Astrocyte (in vitro differentiated cells and primary cell): ENCODE measurements at regions not wholly inside any gene's neighbourhood (a gene's known extent, or its start where the extent isn't known, plus 50 kb on each side); places are given as distances from the start of the nearest gene placed in this dataset.

Experiments
- DNase-seq: peaks from one replicate; pipeline ENCODE4 v3.0.0-alpha.2; 2010; ENCODE audit warnings: low read depth
- FAIRE-seq: peaks from 2 replicates; lab custom pipeline; 2011; peaks lifted over from hg19 to GRCh38; lab: Jason Lieb, UNC
- H2AFZ ChIP-seq: 2 replicates; pipeline ENCODE4 v1.6.0; 2012; ENCODE audit warnings: low read depth, low read length, inconsistent platforms
- H3K27ac ChIP-seq: 2 replicates; pipeline ENCODE4 v1.5.1; 2011; ENCODE audit warnings: low read depth, low read length, inconsistent platforms
- H3K27me3 ChIP-seq: 2 replicates; pipeline ENCODE4 v1.6.0; 2011; ENCODE audit warnings: low read length, inconsistent platforms; ENCODE audit not compliant: insufficient read depth
- H3K36me3 ChIP-seq: 2 replicates; pipeline ENCODE4 v1.5.1; 2011; ENCODE audit warnings: low read length, inconsistent platforms; ENCODE audit not compliant: insufficient read depth
- H3K4me1 ChIP-seq: 2 replicates; pipeline ENCODE4 v1.5.1; 2011; ENCODE audit warnings: low read length, inconsistent platforms; ENCODE audit not compliant: insufficient read depth
- H3K4me2 ChIP-seq: 2 replicates; pipeline ENCODE4 v1.6.0; 2012; ENCODE audit warnings: low read length, inconsistent platforms
- H3K4me3 ChIP-seq: 2 replicates; pipeline ENCODE4 v1.5.1; 2011; ENCODE audit warnings: low read depth, mild to moderate bottlenecking, low read length, inconsistent platforms; ENCODE audit not compliant: insufficient read depth
- H3K79me2 ChIP-seq: 2 replicates; pipeline ENCODE4 v1.6.0; 2012; ENCODE audit warnings: mild to moderate bottlenecking, low read length, inconsistent platforms; ENCODE audit not compliant: insufficient read depth
- H3K9ac ChIP-seq: 2 replicates; pipeline ENCODE4 v1.6.0; 2012; ENCODE audit warnings: mild to moderate bottlenecking, low read length, inconsistent platforms
- H3K9me3 ChIP-seq: 2 replicates; pipeline ENCODE4 v1.5.1; 2012; ENCODE audit warnings: low read depth, mild to moderate bottlenecking, low read length, inconsistent platforms; ENCODE audit not compliant: insufficient read depth
- H4K20me1 ChIP-seq: 2 replicates; pipeline ENCODE4 v1.6.0; 2012; ENCODE audit warnings: low read length, inconsistent platforms; ENCODE audit not compliant: insufficient read depth
- H3K27ac Mint-ChIP-seq: one replicate; pipeline ENCODE4 v1.8.0; 2021; ENCODE audit warnings: mild to moderate bottlenecking, mixed read lengths; ENCODE audit not compliant: unreplicated experiment
- H3K27me3 Mint-ChIP-seq: one replicate; pipeline ENCODE4 v1.8.0; 2021; ENCODE audit warnings: low read depth, mixed read lengths; ENCODE audit not compliant: unreplicated experiment
- H3K36me3 Mint-ChIP-seq: one replicate; pipeline ENCODE4 v1.8.0; 2021; ENCODE audit warnings: low read depth, mixed read lengths; ENCODE audit not compliant: unreplicated experiment
- H3K4me1 Mint-ChIP-seq: one replicate; pipeline ENCODE4 v1.8.0; 2021; ENCODE audit warnings: low read depth, mixed read lengths; ENCODE audit not compliant: unreplicated experiment
- H3K4me3 Mint-ChIP-seq: one replicate; pipeline ENCODE4 v1.8.0; 2021; ENCODE audit warnings: mild to moderate bottlenecking, moderate library complexity, mixed read lengths; ENCODE audit not compliant: unreplicated experiment
- H3K9me3 Mint-ChIP-seq: one replicate; pipeline ENCODE4 v1.8.0; 2021; ENCODE audit warnings: mild to moderate bottlenecking, mixed read lengths; ENCODE audit not compliant: unreplicated experiment
- EZH2 ChIP-seq: IDR thresholded peaks from 2 replicates; pipeline ENCODE4 v1.6.1; 2012; ENCODE audit warnings: mild to moderate bottlenecking, low read length, inconsistent platforms; ENCODE audit not compliant: insufficient read depth
- TF ChIP-seq, protein P1 (sequence below): IDR thresholded peaks from 2 replicates; pipeline ENCODE4 v1.5.1; 2011; ENCODE audit warnings: low read depth, mild to moderate bottlenecking, inconsistent platforms, low read length, moderate library complexity; ENCODE audit not compliant: insufficient read depth

DNA sequence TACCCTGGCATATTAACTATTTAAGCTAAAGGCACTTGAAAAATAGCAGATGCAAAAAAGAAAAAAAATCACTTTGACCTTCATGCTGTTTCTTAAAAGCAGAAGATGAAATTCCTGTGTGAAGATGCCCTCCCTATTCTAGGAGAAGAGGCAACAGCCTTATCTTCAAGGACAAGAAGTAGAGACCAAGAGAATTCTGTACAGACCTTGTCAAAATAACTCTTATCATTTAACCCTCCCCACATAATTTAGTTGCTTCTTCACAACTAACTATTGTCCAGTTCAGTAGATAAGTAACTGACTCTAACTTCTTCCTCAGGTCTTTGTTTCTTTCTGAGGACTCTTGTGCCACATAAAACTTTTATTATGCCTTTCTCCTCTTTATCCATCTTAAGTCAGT is 72.0 kb upstream of the MARCHF10 start:
- Histone ChIP-seq H2AFZ (no peak overlapping the region), H3K4me1 (peaks cover 14% of the 10 kb centered on the region), H3K36me3 (no peaks in the 10 kb centered on the region), H4K20me1 (no peaks in the 10 kb centered on the region), H3K4me2 (no peak overlapping the region), H3K27ac (no peak overlapping the region), H3K4me3 (no peak overlapping the region), H3K27me3 (no peaks in the 10 kb centered on the region), H3K9ac (no peak overlapping the region), H3K79me2 (no peaks in the 10 kb centered on the region), H3K9me3 (no peaks in the 10 kb centered on the region)
- Mint-ChIP-seq H3K27me3 (no peaks in the 10 kb centered on the region), H3K4me3 (no peak overlapping the region), H3K4me1 (peaks cover 9% of the 10 kb centered on the region), H3K27ac (no peak overlapping the region), H3K9me3 (no peaks in the 10 kb centered on the region), H3K36me3 (no peaks in the 10 kb centered on the region)
- no peak for DNase-seq
- TF ChIP-seq, protein P1, sequence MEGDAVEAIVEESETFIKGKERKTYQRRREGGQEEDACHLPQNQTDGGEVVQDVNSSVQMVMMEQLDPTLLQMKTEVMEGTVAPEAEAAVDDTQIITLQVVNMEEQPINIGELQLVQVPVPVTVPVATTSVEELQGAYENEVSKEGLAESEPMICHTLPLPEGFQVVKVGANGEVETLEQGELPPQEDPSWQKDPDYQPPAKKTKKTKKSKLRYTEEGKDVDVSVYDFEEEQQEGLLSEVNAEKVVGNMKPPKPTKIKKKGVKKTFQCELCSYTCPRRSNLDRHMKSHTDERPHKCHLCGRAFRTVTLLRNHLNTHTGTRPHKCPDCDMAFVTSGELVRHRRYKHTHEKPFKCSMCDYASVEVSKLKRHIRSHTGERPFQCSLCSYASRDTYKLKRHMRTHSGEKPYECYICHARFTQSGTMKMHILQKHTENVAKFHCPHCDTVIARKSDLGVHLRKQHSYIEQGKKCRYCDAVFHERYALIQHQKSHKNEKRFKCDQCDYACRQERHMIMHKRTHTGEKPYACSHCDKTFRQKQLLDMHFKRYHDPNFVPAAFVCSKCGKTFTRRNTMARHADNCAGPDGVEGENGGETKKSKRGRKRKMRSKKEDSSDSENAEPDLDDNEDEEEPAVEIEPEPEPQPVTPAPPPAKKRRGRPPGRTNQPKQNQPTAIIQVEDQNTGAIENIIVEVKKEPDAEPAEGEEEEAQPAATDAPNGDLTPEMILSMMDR, result no peak
- no peak for TF ChIP-seq EZH2
- FAIRE-seq, result no peak

- Histone ChIP-seq H3K9me3 (no peaks in the 10 kb centered on the region), H3K4me2 (peak overlapping the region; percentile 54), H3K9ac (peak overlapping the region; percentile 6), H3K27me3 (no peaks in the 10 kb centered on the region), H3K79me2 (no peaks in the 10 kb centered on the region), H3K4me1 (peaks cover 14% of the 10 kb centered on the region), H2AFZ (peak overlapping the region; percentile 7), H4K20me1 (no peaks in the 10 kb centered on the region), H3K36me3 (no peaks in the 10 kb centered on the region), H3K27ac (peak overlapping the region; percentile 49), H3K4me3 (no peak overlapping the region)
- H3K36me3 Mint-ChIP-seq, result no peaks in the 10 kb centered on the region
- peaks cover 9% of the 10 kb centered on the region for H3K4me1 Mint-ChIP-seq
- FAIRE-seq (peak; percentile 20), DNase-seq (peak; percentile 61)
- TF ChIP-seq, protein P1, result no peak
- no peak for TF ChIP-seq EZH2
- no peak overlapping the region for H3K4me3 Mint-ChIP-seq
- no peaks in the 10 kb centered on the region for H3K27me3 Mint-ChIP-seq
- H3K9me3 Mint-ChIP-seq, result no peaks in the 10 kb centered on the region
- peak overlapping the region; percentile 16 for H3K27ac Mint-ChIP-seq
These were observed 68.7 kb upstream of the MARCHF10 start for GRCh38 chr17:62876673-62877405.

DNA sequence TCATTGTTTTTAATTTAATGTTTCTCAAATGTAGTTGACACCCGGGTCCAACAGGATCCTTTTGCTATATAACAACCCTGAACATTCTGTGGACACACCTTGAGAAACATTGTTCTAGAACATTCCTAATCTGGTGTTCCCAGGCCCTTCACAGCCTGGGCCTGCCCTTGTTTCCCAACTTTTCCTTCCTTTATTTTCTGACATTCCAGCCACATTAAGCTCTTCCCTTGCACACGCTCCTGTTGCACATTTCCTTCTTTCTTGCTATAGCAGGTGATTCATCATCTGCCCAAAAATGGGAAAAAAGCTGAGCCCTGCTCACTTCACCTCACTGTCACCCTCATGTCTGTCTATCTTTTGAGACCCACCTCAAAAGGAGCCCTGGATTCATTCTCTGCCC is 67.9 kb upstream of the MARCHF10 start:
- Mint-ChIP-seq H3K36me3 (no peaks in the 10 kb centered on the region), H3K9me3 (no peaks in the 10 kb centered on the region), H3K27me3 (no peaks in the 10 kb centered on the region), H3K4me1 (peaks cover 9% of the 10 kb centered on the region), H3K4me3 (no peak overlapping the region), H3K27ac (peak overlapping the region; percentile 45)
- Histone ChIP-seq H3K36me3 (no peaks in the 10 kb centered on the region), H3K27me3 (no peaks in the 10 kb centered on the region), H3K4me1 (peaks cover 14% of the 10 kb centered on the region), H3K27ac (no peak overlapping the region), H3K9me3 (no peaks in the 10 kb centered on the region), H3K4me2 (peak overlapping the region; percentile 54), H3K79me2 (no peaks in the 10 kb centered on the region), H4K20me1 (no peaks in the 10 kb centered on the region), H3K4me3 (no peak overlapping the region), H2AFZ (no peak overlapping the region), H3K9ac (no peak overlapping the region)
- TF ChIP-seq, protein P1, result no peak
- TF ChIP-seq EZH2, result no peak
- DNase-seq (peak; percentile 20), FAIRE-seq (no peak)
